SU-DHL-6 (cell line): ENCODE measurements at regions not wholly inside any gene's neighbourhood (a gene's known extent, or its start where the extent isn't known, plus 50 kb on each side); places are given as distances from the start of the nearest gene placed in this dataset.

Source experiments
- EZH2phosphoT487 ChIP-seq: fragments of 200-600 bp; sonication (generic), shearing (Covaris generic); conservative IDR thresholded peaks from 2 replicates; pipeline ENCODE4 v1.6.1; 2018; ENCODE audit warnings: mild to moderate bottlenecking, antibody characterized with exemption, low read length, moderate library complexity, mixed read lengths
- TF ChIP-seq, protein P1 (sequence below): fragments of 200-600 bp; sonication (generic); IDR thresholded peaks from one replicate; pipeline ENCODE4 v1.5.1; 2017; ENCODE audit warnings: antibody characterized with exemption, mild to moderate bottlenecking, low read length, moderate library complexity; ENCODE audit not compliant: insufficient read depth, poor library complexity, severe bottlenecking

DNA sequence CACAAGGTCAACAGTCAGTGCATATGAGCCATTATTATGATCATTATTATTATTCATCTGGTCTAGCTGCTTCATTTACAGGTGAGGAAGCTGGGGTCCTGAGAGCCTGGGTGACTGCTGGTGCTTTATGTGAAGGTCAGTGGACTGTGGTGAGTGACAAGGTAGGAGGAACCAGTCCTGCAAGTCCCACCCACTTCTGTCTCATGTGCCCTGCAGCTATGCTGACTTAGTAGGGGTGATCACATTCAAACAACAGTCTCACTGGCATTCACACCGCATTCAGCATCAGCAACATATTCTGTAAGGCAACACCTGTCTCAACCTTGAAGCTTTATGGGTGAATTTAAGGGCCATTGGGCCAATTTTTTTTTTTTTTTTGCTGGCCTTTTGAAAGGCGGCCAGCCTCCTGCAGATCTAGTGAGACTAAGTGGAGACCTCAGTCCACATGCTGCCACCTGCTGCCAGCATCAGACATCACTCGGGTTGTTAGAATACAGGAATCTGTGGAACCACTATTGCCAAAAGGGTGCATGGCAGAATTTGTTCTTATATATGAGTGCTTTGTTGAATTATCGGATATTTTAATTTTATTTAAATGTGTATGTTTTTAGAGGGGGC lies 59.9 kb upstream of the CACNA1E start:
- TF ChIP-seq, protein P1, sequence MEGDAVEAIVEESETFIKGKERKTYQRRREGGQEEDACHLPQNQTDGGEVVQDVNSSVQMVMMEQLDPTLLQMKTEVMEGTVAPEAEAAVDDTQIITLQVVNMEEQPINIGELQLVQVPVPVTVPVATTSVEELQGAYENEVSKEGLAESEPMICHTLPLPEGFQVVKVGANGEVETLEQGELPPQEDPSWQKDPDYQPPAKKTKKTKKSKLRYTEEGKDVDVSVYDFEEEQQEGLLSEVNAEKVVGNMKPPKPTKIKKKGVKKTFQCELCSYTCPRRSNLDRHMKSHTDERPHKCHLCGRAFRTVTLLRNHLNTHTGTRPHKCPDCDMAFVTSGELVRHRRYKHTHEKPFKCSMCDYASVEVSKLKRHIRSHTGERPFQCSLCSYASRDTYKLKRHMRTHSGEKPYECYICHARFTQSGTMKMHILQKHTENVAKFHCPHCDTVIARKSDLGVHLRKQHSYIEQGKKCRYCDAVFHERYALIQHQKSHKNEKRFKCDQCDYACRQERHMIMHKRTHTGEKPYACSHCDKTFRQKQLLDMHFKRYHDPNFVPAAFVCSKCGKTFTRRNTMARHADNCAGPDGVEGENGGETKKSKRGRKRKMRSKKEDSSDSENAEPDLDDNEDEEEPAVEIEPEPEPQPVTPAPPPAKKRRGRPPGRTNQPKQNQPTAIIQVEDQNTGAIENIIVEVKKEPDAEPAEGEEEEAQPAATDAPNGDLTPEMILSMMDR, result no peak
- no peak for TF ChIP-seq EZH2phosphoT487
